ENCODE measurements at regions not wholly inside any gene's neighbourhood (a gene's known extent, or its start where the extent isn't known, plus 50 kb on each side); places are given as distances from the start of the nearest gene placed in this dataset.

GRCh38 chr4:13887010-13887409, 259.5 kb upstream of the BOD1L1 start:
- H3K27ac ChIP-seq, result no peak overlapping the region
- H3K4me1 ChIP-seq, result no peaks in the 10 kb centered on the region
- no peak for TF ChIP-seq EZH2 (IDR thresholded peaks at IDR 0.05)
- no peak for TF ChIP-seq CTCF (IDR thresholded peaks at IDR 0.05)
- no peak for TF ChIP-seq EZH2phosphoT487 (IDR thresholded peaks at IDR 0.05)
- no peaks in the 10 kb centered on the region for H3K9me3 ChIP-seq (ENCODE audit: low read depth)
- no peaks in the 10 kb centered on the region for H3K9me3 Mint-ChIP-seq
- no peaks in the 10 kb centered on the region for H4K20me1 ChIP-seq (ENCODE audit: low read depth)
- DNase-seq (ENCODE audit: low spot score), result no peak
- H2AFZ ChIP-seq (replicated peaks), result no peak overlapping the region
- H3K36me3 Mint-ChIP-seq, result no peaks in the 10 kb centered on the region
- H3K4me3 Mint-ChIP-seq, result no peak overlapping the region
- H3K27me3 Mint-ChIP-seq (ENCODE audit: insufficient read depth, low read depth), result no peaks in the 10 kb centered on the region
- H3K4me3 ChIP-seq, result no peak overlapping the region
- H3K27me3 ChIP-seq, result no peaks in the 10 kb centered on the region
- no peaks in the 10 kb centered on the region for H3K79me2 ChIP-seq (ENCODE audit: low read depth)
- no peak overlapping the region for H3K27ac Mint-ChIP-seq
- H3K9ac ChIP-seq, result no peak overlapping the region
- no peaks in the 10 kb centered on the region for H3K36me3 ChIP-seq
- H3K4me2 ChIP-seq, result no peak overlapping the region
- H3F3A ChIP-seq (ENCODE audit: low read depth), result no peaks in the 10 kb centered on the region
- H3K4me1 Mint-ChIP-seq, result peaks cover 9% of the 10 kb centered on the region

GRCh38 chr4:13888112-13888511, 260.6 kb upstream of the BOD1L1 start:
- Histone ChIP-seq H3K9ac (no peak overlapping the region), H2AFZ (replicated peaks) (no peak overlapping the region), H3K36me3 (no peaks in the 10 kb centered on the region), H3K4me3 (no peak overlapping the region), H4K20me1 (ENCODE audit: low read depth) (no peaks in the 10 kb centered on the region), H3K4me1 (no peaks in the 10 kb centered on the region), H3K9me3 (ENCODE audit: low read depth) (no peaks in the 10 kb centered on the region), H3K79me2 (ENCODE audit: low read depth) (no peaks in the 10 kb centered on the region), H3K27me3 (no peaks in the 10 kb centered on the region), H3F3A (ENCODE audit: low read depth) (no peaks in the 10 kb centered on the region), H3K4me2 (no peak overlapping the region), H3K27ac (no peak overlapping the region)
- Mint-ChIP-seq H3K4me3 (no peak overlapping the region), H3K27me3 (ENCODE audit: insufficient read depth, low read depth) (no peaks in the 10 kb centered on the region), H3K9me3 (no peaks in the 10 kb centered on the region), H3K27ac (no peak overlapping the region), H3K4me1 (peaks cover 11% of the 10 kb centered on the region), H3K36me3 (no peaks in the 10 kb centered on the region)
- DNase-seq (ENCODE audit: low spot score), result no peak
- no peak for TF ChIP-seq EZH2 (IDR thresholded peaks at IDR 0.05)
- TF ChIP-seq EZH2phosphoT487 (IDR thresholded peaks at IDR 0.05), result no peak
- TF ChIP-seq CTCF (IDR thresholded peaks at IDR 0.05), result no peak

- Mint-ChIP-seq H3K4me3 (no peak overlapping the region), H3K36me3 (no peaks in the 10 kb centered on the region), H3K4me1 (peaks cover 11% of the 10 kb centered on the region), H3K27me3 (ENCODE audit: insufficient read depth, low read depth) (peaks cover 2% of the 10 kb centered on the region), H3K9me3 (peaks cover 2% of the 10 kb centered on the region), H3K27ac (no peak overlapping the region)
- H3K4me3 ChIP-seq, result no peak overlapping the region
- H3K27me3 ChIP-seq, result no peaks in the 10 kb centered on the region
- H3K79me2 ChIP-seq (ENCODE audit: low read depth), result no peaks in the 10 kb centered on the region
- TF ChIP-seq CTCF (IDR thresholded peaks at IDR 0.05) (no peak), EZH2phosphoT487 (IDR thresholded peaks at IDR 0.05) (no peak), EZH2 (IDR thresholded peaks at IDR 0.05) (no peak)
- DNase-seq (ENCODE audit: low spot score), result no peak
- no peak overlapping the region for H3K4me2 ChIP-seq
- no peaks in the 10 kb centered on the region for H3K4me1 ChIP-seq
- no peaks in the 10 kb centered on the region for H3K9me3 ChIP-seq (ENCODE audit: low read depth)
- no peaks in the 10 kb centered on the region for H3K36me3 ChIP-seq
- no peak overlapping the region for H2AFZ ChIP-seq (replicated peaks)
- no peaks in the 10 kb centered on the region for H3F3A ChIP-seq (ENCODE audit: low read depth)
- no peak overlapping the region for H3K9ac ChIP-seq
- H4K20me1 ChIP-seq (ENCODE audit: low read depth), result no peaks in the 10 kb centered on the region
- H3K27ac ChIP-seq, result no peak overlapping the region
These were observed 264.0 kb upstream of the BOD1L1 start for GRCh38 chr4:13891544-13891939.

GRCh38 chr4:13892739-13893105, 265.2 kb upstream of the BOD1L1 start:
- peaks cover 2% of the 10 kb centered on the region for H3K9me3 Mint-ChIP-seq
- Histone ChIP-seq H3K4me2 (no peak overlapping the region), H3K9ac (no peak overlapping the region), H2AFZ (replicated peaks) (no peak overlapping the region), H3K27me3 (no peaks in the 10 kb centered on the region), H3K36me3 (no peaks in the 10 kb centered on the region), H4K20me1 (ENCODE audit: low read depth) (no peaks in the 10 kb centered on the region), H3K27ac (no peak overlapping the region), H3K9me3 (ENCODE audit: low read depth) (no peaks in the 10 kb centered on the region), H3K4me1 (no peaks in the 10 kb centered on the region), H3K79me2 (ENCODE audit: low read depth) (no peaks in the 10 kb centered on the region), H3F3A (ENCODE audit: low read depth) (no peaks in the 10 kb centered on the region), H3K4me3 (no peak overlapping the region)
- no peaks in the 10 kb centered on the region for H3K36me3 Mint-ChIP-seq
- DNase-seq (ENCODE audit: low spot score), result no peak
- TF ChIP-seq EZH2 (IDR thresholded peaks at IDR 0.05) (no peak), EZH2phosphoT487 (IDR thresholded peaks at IDR 0.05) (no peak), CTCF (IDR thresholded peaks at IDR 0.05) (no peak)
- H3K27me3 Mint-ChIP-seq (ENCODE audit: insufficient read depth, low read depth), result peaks cover 2% of the 10 kb centered on the region
- no peak overlapping the region for H3K4me3 Mint-ChIP-seq
- peaks cover 11% of the 10 kb centered on the region for H3K4me1 Mint-ChIP-seq
- H3K27ac Mint-ChIP-seq, result no peak overlapping the region
